A549 (cell line): ENCODE measurements at regions not wholly inside any gene's neighbourhood (a gene's known extent, or its start where the extent isn't known, plus 50 kb on each side); places are given as distances from the start of the nearest gene placed in this dataset.

Experiments used
- ATAC-seq, 2 experiments: fragments of 200-7000 bp in 1 of 2; fragments of >200 bp in 1 of 2; cut with Nextera tagmentation in 1 of 2; cut with Tn5 transposase in 1 of 2; 3 replicates each; pipeline versions ENCODE4 v1.8.0 to v1.9.1; 2018 to 2020; ENCODE audit warnings: mild to moderate bottlenecking in 1 of 2, moderate library complexity in 1 of 2
- CTCF ChIA-PET: fragments of 300-600 bp; sonication (Branson Sonifier 250); formaldehyde crosslinking; extraction: SDS; loops from one replicate; lab custom pipeline; 2021; ENCODE audit warnings: antibody characterized with exemption, inconsistent platforms; lab: Yijun Ruan, JAX
- POLR2A ChIA-PET: fragments of 350-600 bp; formaldehyde crosslinking; extraction: SDS; loops from one replicate; lab custom pipeline; 2021; ENCODE audit warnings: antibody characterized with exemption, inconsistent platforms; lab: Yijun Ruan, JAX
- DNase-seq, 2 experiments: peaks; one replicate each; pipeline versions ENCODE4 v3.0.0 to v3.0.0-alpha.2; 2011 to 2016; ENCODE audit warnings: low read depth in 1 of 2, low spot score in 1 of 2
- FAIRE-seq: peaks from 2 replicates; lab custom pipeline; 2011; peaks lifted over from hg19 to GRCh38; lab: Jason Lieb, UNC
- H3K27ac ChIP-seq, 2 experiments: fragments of >200 bp; sonication (Bioruptor Twin); formaldehyde crosslinking; 3 replicates each; pipeline ENCODE4 v1.5.1; 2016 to 2017
- H3K4me1 ChIP-seq: fragments of >200 bp; sonication (Bioruptor Twin); formaldehyde crosslinking; 3 replicates; pipeline ENCODE4 v1.6.1; 2016
- H3K4me2 ChIP-seq: fragments of >200 bp; sonication (Bioruptor Twin); formaldehyde crosslinking; 3 replicates; pipeline ENCODE4 v1.6.1; 2016
- H3K4me3 ChIP-seq: fragments of >200 bp; sonication (Bioruptor Twin); formaldehyde crosslinking; 3 replicates; pipeline ENCODE4 v1.5.1; 2016
- H3K9me3 ChIP-seq: fragments of >200 bp; sonication (Bioruptor Twin); formaldehyde crosslinking; 3 replicates; pipeline ENCODE4 v1.6.1; 2016
- BHLHE40 ChIP-seq: IDR thresholded peaks from 2 replicates; pipeline ENCODE4 v1.6.1; 2012; ENCODE audit warnings: low read depth, low read length, inconsistent platforms
- CBX2 ChIP-seq: fragments of 200-600 bp; sonication (generic); IDR thresholded peaks from 2 replicates; pipeline ENCODE4 v1.6.1; 2016; ENCODE audit warnings: low read depth, mild to moderate bottlenecking, borderline replicate concordance
- CEBPB ChIP-seq, 2 experiments: fragments of >200 bp in 1 of 2; sonication (Bioruptor Twin) in 1 of 2; formaldehyde crosslinking in 1 of 2; IDR thresholded peaks; 2 replicates each; pipeline ENCODE4 v1.6.1; 2012 to 2016
- CHD4 ChIP-seq: fragments of 200-600 bp; sonication (generic); IDR thresholded peaks from 2 replicates; pipeline ENCODE4 v1.6.1; 2016; ENCODE audit warnings: antibody characterized with exemption, mild to moderate bottlenecking, borderline replicate concordance
- EHMT2 ChIP-seq: fragments of 200-600 bp; sonication (generic); IDR thresholded peaks from 2 replicates; pipeline ENCODE4 v1.6.1; 2016; ENCODE audit warnings: antibody characterized with exemption, low read depth, mild to moderate bottlenecking, moderate library complexity
- ELK1 ChIP-seq: fragments of 150-350 bp; IDR thresholded peaks from 2 replicates; pipeline ENCODE4 v1.6.1; 2014; ENCODE audit warnings: low read depth, mild to moderate bottlenecking, low read length
- EP300 ChIP-seq, 2 experiments: fragments of >200 bp; sonication (Bioruptor Twin); formaldehyde crosslinking; IDR thresholded peaks; 2 replicates in 1 of 2; 3 replicates in 1 of 2; pipeline ENCODE4 v1.6.1; 2016 to 2017
- ESRRA ChIP-seq: fragments of 150-350 bp; IDR thresholded peaks from 2 replicates; pipeline ENCODE4 v1.6.1; 2014; ENCODE audit warnings: mild to moderate bottlenecking, low read length, borderline replicate concordance
- FOSL2 ChIP-seq, 2 experiments: fragments of 450-650 bp in 1 of 2; fragments of >200 bp in 1 of 2; sonication (Bioruptor Twin) in 1 of 2; formaldehyde crosslinking; IDR thresholded peaks; 2 replicates each; pipeline versions ENCODE4 v1.5.0 to v1.6.1; 2016 to 2020; ENCODE audit warnings: mild to moderate bottlenecking in 1 of 2, moderate library complexity in 1 of 2
- GATA3 ChIP-seq: IDR thresholded peaks from 2 replicates; pipeline ENCODE4 v1.6.1; 2012; ENCODE audit warnings: borderline replicate concordance
- HDAC2 ChIP-seq: fragments of 200-600 bp; sonication (generic); IDR thresholded peaks from 2 replicates; pipeline ENCODE4 v1.6.1; 2016
- HEYL ChIP-seq: fragments of 250-450 bp; sonication (Bioruptor Pico); IDR thresholded peaks from 2 replicates; pipeline ENCODE4 v1.8.0; 2021; ENCODE audit warnings: mild to moderate bottlenecking, moderate library complexity
- HOXB5 ChIP-seq: fragments of 250-450 bp; sonication (Bioruptor Pico); IDR thresholded peaks from 2 replicates; pipeline ENCODE4 v1.5.0; 2020; ENCODE audit warnings: mild to moderate bottlenecking, moderate library complexity
- JUNB ChIP-seq: fragments of >200 bp; sonication (Bioruptor Twin); formaldehyde crosslinking; IDR thresholded peaks from 2 replicates; pipeline ENCODE4 v1.6.1; 2016
- MAFK ChIP-seq: fragments of 450-650 bp; IDR thresholded peaks from 2 replicates; pipeline ENCODE4 v1.6.1; 2014; ENCODE audit not compliant: partially characterized antibody
- MYC ChIP-seq: IDR thresholded peaks from 2 replicates; pipeline ENCODE4 v1.6.1; 2012; ENCODE audit warnings: mild to moderate bottlenecking, inconsistent platforms, low read length, improper control_type of control experiment, borderline replicate concordance
- NFE2L2 ChIP-seq: fragments of 150-350 bp; conservative IDR thresholded peaks from 2 replicates; pipeline ENCODE4 v1.6.1; 2014; ENCODE audit warnings: low read length
- PBX3 ChIP-seq: IDR thresholded peaks from 2 replicates; pipeline ENCODE4 v1.6.1; 2012
- POLR2A ChIP-seq: IDR thresholded peaks from 2 replicates; pipeline ENCODE4 v1.6.1; 2012; ENCODE audit warnings: mild to moderate bottlenecking, low read length
- POLR2AphosphoS2 ChIP-seq: conservative IDR thresholded peaks from 2 replicates; pipeline ENCODE4 v1.6.1; 2012; ENCODE audit warnings: low read length, improper control_type of control experiment, inconsistent platforms
- RCOR1 ChIP-seq: fragments of 150-350 bp; IDR thresholded peaks from 2 replicates; pipeline ENCODE4 v1.6.1; 2014; ENCODE audit warnings: antibody characterized with exemption, low read length, low read depth
- TFCP2L1 ChIP-seq: fragments of 250-450 bp; sonication (Bioruptor Pico); IDR thresholded peaks from 2 replicates; pipeline ENCODE4 v1.5.0; 2021; ENCODE audit warnings: mild to moderate bottlenecking
- ZC3H11A ChIP-seq: fragments of 450-650 bp; IDR thresholded peaks from 2 replicates; pipeline ENCODE4 v1.6.1; 2014; ENCODE audit warnings: antibody characterized with exemption, mild to moderate bottlenecking
- ZFP36 ChIP-seq: fragments of 450-650 bp; IDR thresholded peaks from 2 replicates; pipeline ENCODE4 v1.6.1; 2014; ENCODE audit warnings: borderline replicate concordance; ENCODE audit not compliant: partially characterized antibody
- WGBS: methylation state at CpG from one replicate; pipeline ENCODE4 v1.1.6; 2017; ENCODE audit errors: missing lambda C conversion rate; 5-methylcytosine and 5-hydroxymethylcytosine counted together
- TF ChIP-seq, protein P1 (sequence below): IDR thresholded peaks from 2 replicates; pipeline ENCODE4 v1.6.1; 2012
- TF ChIP-seq, protein P2 (sequence below): fragments of 450-650 bp; IDR thresholded peaks from 2 replicates; pipeline ENCODE4 v1.6.1; 2014; ENCODE audit warnings: antibody characterized with exemption
- TF ChIP-seq, protein P3 (sequence below): fragments of 250-450 bp; sonication (Bioruptor Pico); IDR thresholded peaks from 2 replicates; pipeline ENCODE4 v1.5.0; 2020; ENCODE audit warnings: low read depth, mild to moderate bottlenecking, moderate library complexity
- TF ChIP-seq, protein P4 (sequence below): fragments of 250-450 bp; sonication (Bioruptor Pico); IDR thresholded peaks from 2 replicates; pipeline ENCODE4 v1.5.0; 2021; ENCODE audit warnings: mild to moderate bottlenecking, moderate library complexity, borderline replicate concordance

DNA sequence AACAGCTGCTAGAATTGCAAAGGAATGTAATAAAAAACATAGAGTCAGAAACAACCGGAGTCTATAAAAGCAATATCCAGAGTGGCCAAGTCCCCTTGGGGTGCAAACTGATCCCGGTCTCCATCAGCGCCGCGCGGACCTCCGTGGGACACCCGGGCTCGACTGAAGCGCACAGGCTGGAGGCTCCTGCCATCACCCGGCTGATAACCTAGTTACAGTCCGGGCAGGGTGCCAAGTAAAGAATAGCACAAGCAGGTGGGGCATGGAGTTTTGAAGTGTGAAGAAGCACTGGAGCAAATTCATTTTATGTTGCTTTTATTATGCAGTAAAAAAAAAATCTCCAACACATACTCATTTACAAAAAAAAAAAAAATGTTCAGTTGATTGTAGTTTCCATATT is 205.1 kb upstream of the GMDS start (continued):
- TF ChIP-seq PBX3 (no peak), CBX2 (no peak), MYC (no peak), FOSL2 (IDR thresholded peaks at IDR 0.05) (no peak), FOSL2 (CRISPR knock-in tag; IDR thresholded peaks at IDR 0.05) (no peak), POLR2AphosphoS2 (no peak), CHD4 (no peak), EP300 (IDR thresholded peaks at IDR 0.05) (no peak)
- TF ChIP-seq, protein P1, sequence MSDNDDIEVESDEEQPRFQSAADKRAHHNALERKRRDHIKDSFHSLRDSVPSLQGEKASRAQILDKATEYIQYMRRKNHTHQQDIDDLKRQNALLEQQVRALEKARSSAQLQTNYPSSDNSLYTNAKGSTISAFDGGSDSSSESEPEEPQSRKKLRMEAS: no peak
- TF ChIP-seq, protein P2, sequence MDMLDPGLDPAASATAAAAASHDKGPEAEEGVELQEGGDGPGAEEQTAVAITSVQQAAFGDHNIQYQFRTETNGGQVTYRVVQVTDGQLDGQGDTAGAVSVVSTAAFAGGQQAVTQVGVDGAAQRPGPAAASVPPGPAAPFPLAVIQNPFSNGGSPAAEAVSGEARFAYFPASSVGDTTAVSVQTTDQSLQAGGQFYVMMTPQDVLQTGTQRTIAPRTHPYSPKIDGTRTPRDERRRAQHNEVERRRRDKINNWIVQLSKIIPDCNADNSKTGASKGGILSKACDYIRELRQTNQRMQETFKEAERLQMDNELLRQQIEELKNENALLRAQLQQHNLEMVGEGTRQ: no peak

GRCh38 chr6:2449572-2449940 is 204.2 kb upstream of the GMDS start:
- FAIRE-seq (no peak), DNase-seq (no peak), ATAC-seq (no peak)
- Histone ChIP-seq H3K4me1 (peaks cover 5% of the 10 kb centered on the region; the same call in 1 of the 3 replicates), H3K9me3 (no peaks in the 10 kb centered on the region), H3K4me3 (no peak overlapping the region), H3K27ac (peak overlapping the region in 1 of 2 experiments; percentile 64; a peak in 2 of 6 replicates), H3K4me2 (no peak overlapping the region; the same call in 1 of the 3 replicates)
- 51% methylated on average over 2 of the region's 2 CpGs for WGBS
- ChIA-PET POLR2A (no interaction called here), CTCF (interaction anchor here (0.7 to 2.4 kb wide), 16 partner anchors 7 to 853 kb away, joined by 3 to 15 read pairs (median 4); no protein-coding TSS in a partner anchor)
- no peak for TF ChIP-seq JUNB
- no peak for TF ChIP-seq TFCP2L1
- TF ChIP-seq MAFK: no peak
- TF ChIP-seq ESRRA: no peak
- no peak for TF ChIP-seq NFE2L2
- TF ChIP-seq POLR2AphosphoS2: no peak
- no peak for TF ChIP-seq EHMT2
- TF ChIP-seq GATA3: no peak
- TF ChIP-seq CEBPB (IDR thresholded peaks at IDR 0.05): no peak
- TF ChIP-seq, protein P3, sequence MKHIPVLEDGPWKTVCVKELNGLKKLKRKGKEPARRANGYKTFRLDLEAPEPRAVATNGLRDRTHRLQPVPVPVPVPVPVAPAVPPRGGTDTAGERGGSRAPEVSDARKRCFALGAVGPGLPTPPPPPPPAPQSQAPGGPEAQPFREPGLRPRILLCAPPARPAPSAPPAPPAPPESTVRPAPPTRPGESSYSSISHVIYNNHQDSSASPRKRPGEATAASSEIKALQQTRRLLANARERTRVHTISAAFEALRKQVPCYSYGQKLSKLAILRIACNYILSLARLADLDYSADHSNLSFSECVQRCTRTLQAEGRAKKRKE: no peak
- TF ChIP-seq HEYL (CRISPR knock-in tag): no peak
- TF ChIP-seq HOXB5 (CRISPR knock-in tag): no peak
- TF ChIP-seq, protein P4, sequence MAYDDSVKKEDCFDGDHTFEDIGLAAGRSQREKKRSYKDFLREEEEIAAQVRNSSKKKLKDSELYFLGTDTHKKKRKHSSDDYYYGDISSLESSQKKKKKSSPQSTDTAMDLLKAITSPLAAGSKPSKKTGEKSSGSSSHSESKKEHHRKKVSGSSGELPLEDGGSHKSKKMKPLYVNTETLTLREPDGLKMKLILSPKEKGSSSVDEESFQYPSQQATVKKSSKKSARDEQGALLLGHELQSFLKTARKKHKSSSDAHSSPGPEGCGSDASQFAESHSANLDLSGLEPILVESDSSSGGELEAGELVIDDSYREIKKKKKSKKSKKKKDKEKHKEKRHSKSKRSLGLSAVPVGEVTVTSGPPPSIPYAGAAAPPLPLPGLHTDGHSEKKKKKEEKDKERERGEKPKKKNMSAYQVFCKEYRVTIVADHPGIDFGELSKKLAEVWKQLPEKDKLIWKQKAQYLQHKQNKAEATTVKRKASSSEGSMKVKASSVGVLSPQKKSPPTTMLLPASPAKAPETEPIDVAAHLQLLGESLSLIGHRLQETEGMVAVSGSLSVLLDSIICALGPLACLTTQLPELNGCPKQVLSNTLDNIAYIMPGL: no peak
- no peak for TF ChIP-seq POLR2A
- no peak for TF ChIP-seq HDAC2
- TF ChIP-seq BHLHE40: no peak
- no peak for TF ChIP-seq ZFP36
- no peak for TF ChIP-seq ELK1
- TF ChIP-seq RCOR1: no peak
- TF ChIP-seq ZC3H11A: no peak
